GM12878 (cell line): ENCODE measurements at regions not wholly inside any gene's neighbourhood (a gene's known extent, or its start where the extent isn't known, plus 50 kb on each side); places are given as distances from the start of the nearest gene placed in this dataset.

Experiments
- BACH1 ChIP-seq: fragments of 450-650 bp; IDR thresholded peaks from 2 replicates; pipeline ENCODE4 v1.6.1; 2017; ENCODE audit warnings: mild to moderate bottlenecking, borderline replicate concordance
- BRCA1 ChIP-seq: IDR thresholded peaks from 2 replicates; pipeline ENCODE4 v1.6.1; 2011; ENCODE audit warnings: low read depth, low read length, improper control_type of control experiment
- CBX3 ChIP-seq: fragments of 200-600 bp; sonication (generic); IDR thresholded peaks from 2 replicates; pipeline ENCODE4 v1.6.1; 2016; ENCODE audit warnings: low read depth, borderline replicate concordance
- CHD1 ChIP-seq: IDR thresholded peaks from 2 replicates; pipeline ENCODE4 v1.6.1; 2012; ENCODE audit warnings: low read depth, low read length, improper control_type of control experiment
- DPF2 ChIP-seq: fragments of 450-650 bp; IDR thresholded peaks from 2 replicates; pipeline ENCODE4 v1.6.1; 2017; ENCODE audit warnings: mild to moderate bottlenecking
- EZH2 ChIP-seq: IDR thresholded peaks from 2 replicates; pipeline ENCODE4 v1.6.1; 2012; ENCODE audit warnings: low read depth, mild to moderate bottlenecking, control low read depth, inconsistent platforms, low read length, borderline replicate concordance; ENCODE audit not compliant: control insufficient read depth
- FOXK2 ChIP-seq: fragments of 450-650 bp; IDR thresholded peaks from 2 replicates; pipeline ENCODE4 v1.6.1; 2017; ENCODE audit warnings: mild to moderate bottlenecking, moderate library complexity
- MEF2B ChIP-seq: fragments of 450-650 bp; IDR thresholded peaks from 2 replicates; pipeline ENCODE4 v1.6.1; 2018; ENCODE audit warnings: mild to moderate bottlenecking, moderate library complexity; ENCODE audit not compliant: partially characterized antibody, poor library complexity, severe bottlenecking
- MLLT1 ChIP-seq: fragments of 450-650 bp; IDR thresholded peaks from 2 replicates; pipeline ENCODE4 v1.6.1; 2016; ENCODE audit warnings: mild to moderate bottlenecking
- RFX5 ChIP-seq: IDR thresholded peaks from 2 replicates; pipeline ENCODE4 v1.6.1; 2011; ENCODE audit warnings: low read depth, low read length, improper control_type of control experiment
- SMAD1 ChIP-seq: fragments of 450-650 bp; IDR thresholded peaks from 2 replicates; pipeline ENCODE4 v1.6.1; 2018; ENCODE audit warnings: mild to moderate bottlenecking, low read depth; ENCODE audit not compliant: partially characterized antibody
- SMC3 ChIP-seq: IDR thresholded peaks from 2 replicates; pipeline ENCODE4 v1.6.1; 2011; ENCODE audit warnings: low read length, improper control_type of control experiment, borderline replicate concordance
- SP1 ChIP-seq: IDR thresholded peaks from one replicate; pipeline ENCODE4 v1.6.1; 2011; ENCODE audit warnings: low read depth, low read length
- YY1 ChIP-seq: IDR thresholded peaks from 2 replicates; pipeline ENCODE4 v1.6.1; 2011; ENCODE audit warnings: low read depth, mild to moderate bottlenecking, low read length
- ZNF207 ChIP-seq: fragments of 450-650 bp; IDR thresholded peaks from 2 replicates; pipeline ENCODE4 v1.6.1; 2014; ENCODE audit warnings: antibody characterized with exemption, mild to moderate bottlenecking, borderline replicate concordance
- ZNF217 ChIP-seq: fragments of 450-650 bp; IDR thresholded peaks from 2 replicates; pipeline ENCODE4 v1.6.1; 2017; ENCODE audit warnings: antibody characterized with exemption, mild to moderate bottlenecking
- ZNF24 ChIP-seq: fragments of 450-650 bp; IDR thresholded peaks from 2 replicates; pipeline ENCODE4 v1.6.1; 2017; ENCODE audit warnings: antibody characterized with exemption, mild to moderate bottlenecking
- ZZZ3 ChIP-seq: IDR thresholded peaks from 2 replicates; pipeline ENCODE4 v1.6.1; 2011; ENCODE audit warnings: low read depth; ENCODE audit not compliant: control insufficient read depth, insufficient read length
- TF ChIP-seq, protein P1 (sequence below): IDR thresholded peaks from 2 replicates; pipeline ENCODE4 v1.6.1; 2012; ENCODE audit warnings: low read depth, low read length, improper control_type of control experiment
- TF ChIP-seq, protein P2 (sequence below), 3 experiments: IDR thresholded peaks in 2 of 3; conservative IDR thresholded peaks in 1 of 3; 2 replicates each; pipeline ENCODE4 v1.5.1; 2011; ENCODE audit warnings: low read depth in 3 of 3, low read length in 3 of 3, mild to moderate bottlenecking in 3 of 3, control low read depth in 2 of 3, moderate library complexity in 2 of 3, inconsistent platforms in 1 of 3, mixed read lengths in 1 of 3; ENCODE audit not compliant: control insufficient read depth in 2 of 3, insufficient read depth in 1 of 3; ENCODE audit errors: extremely low read depth in 1 of 3

- no peak for TF ChIP-seq RFX5
- no peak for TF ChIP-seq SP1
- no peak for TF ChIP-seq SMAD1
- TF ChIP-seq EZH2: no peak
- TF ChIP-seq BRCA1: no peak
- TF ChIP-seq DPF2: no peak
- no peak for TF ChIP-seq CBX3
- TF ChIP-seq FOXK2: no peak
- TF ChIP-seq YY1: 0 out of 2 replicates have a peak, but pooled peaks have one; percentile 39
- TF ChIP-seq, protein P1, sequence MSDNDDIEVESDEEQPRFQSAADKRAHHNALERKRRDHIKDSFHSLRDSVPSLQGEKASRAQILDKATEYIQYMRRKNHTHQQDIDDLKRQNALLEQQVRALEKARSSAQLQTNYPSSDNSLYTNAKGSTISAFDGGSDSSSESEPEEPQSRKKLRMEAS: no peak
- TF ChIP-seq SMC3: peak; percentile 64; the same call in 1 of the 2 replicates
- TF ChIP-seq, protein P2, sequence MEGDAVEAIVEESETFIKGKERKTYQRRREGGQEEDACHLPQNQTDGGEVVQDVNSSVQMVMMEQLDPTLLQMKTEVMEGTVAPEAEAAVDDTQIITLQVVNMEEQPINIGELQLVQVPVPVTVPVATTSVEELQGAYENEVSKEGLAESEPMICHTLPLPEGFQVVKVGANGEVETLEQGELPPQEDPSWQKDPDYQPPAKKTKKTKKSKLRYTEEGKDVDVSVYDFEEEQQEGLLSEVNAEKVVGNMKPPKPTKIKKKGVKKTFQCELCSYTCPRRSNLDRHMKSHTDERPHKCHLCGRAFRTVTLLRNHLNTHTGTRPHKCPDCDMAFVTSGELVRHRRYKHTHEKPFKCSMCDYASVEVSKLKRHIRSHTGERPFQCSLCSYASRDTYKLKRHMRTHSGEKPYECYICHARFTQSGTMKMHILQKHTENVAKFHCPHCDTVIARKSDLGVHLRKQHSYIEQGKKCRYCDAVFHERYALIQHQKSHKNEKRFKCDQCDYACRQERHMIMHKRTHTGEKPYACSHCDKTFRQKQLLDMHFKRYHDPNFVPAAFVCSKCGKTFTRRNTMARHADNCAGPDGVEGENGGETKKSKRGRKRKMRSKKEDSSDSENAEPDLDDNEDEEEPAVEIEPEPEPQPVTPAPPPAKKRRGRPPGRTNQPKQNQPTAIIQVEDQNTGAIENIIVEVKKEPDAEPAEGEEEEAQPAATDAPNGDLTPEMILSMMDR (IDR thresholded peaks at IDR 0.05 in 2 of 3, conservative IDR thresholded peaks at IDR 0.05 in 1 of 3; ENCODE audit: control insufficient read depth in 2 of 3, extremely low read depth in 1 of 3, insufficient read depth in 1 of 3, low read depth in 3 of 3, low read length in 3 of 3): peak; percentile 82 to 87 (median 84)
- TF ChIP-seq ZNF207: no peak
- TF ChIP-seq ZZZ3: no peak
- TF ChIP-seq CHD1: no peak
- no peak for TF ChIP-seq BACH1
- no peak for TF ChIP-seq MLLT1
- TF ChIP-seq ZNF217: no peak
- no peak for TF ChIP-seq ZNF24
- no peak for TF ChIP-seq MEF2B
Measured at GRCh38 chr12:107917912-107918800, 143.7 kb downstream of the ASCL4 start (continued).
